ENCODE measurements at regions not wholly inside any gene's neighbourhood (a gene's known extent, or its start where the extent isn't known, plus 50 kb on each side); places are given as distances from the start of the nearest gene placed in this dataset.

- TF ChIP-seq, protein P1, sequence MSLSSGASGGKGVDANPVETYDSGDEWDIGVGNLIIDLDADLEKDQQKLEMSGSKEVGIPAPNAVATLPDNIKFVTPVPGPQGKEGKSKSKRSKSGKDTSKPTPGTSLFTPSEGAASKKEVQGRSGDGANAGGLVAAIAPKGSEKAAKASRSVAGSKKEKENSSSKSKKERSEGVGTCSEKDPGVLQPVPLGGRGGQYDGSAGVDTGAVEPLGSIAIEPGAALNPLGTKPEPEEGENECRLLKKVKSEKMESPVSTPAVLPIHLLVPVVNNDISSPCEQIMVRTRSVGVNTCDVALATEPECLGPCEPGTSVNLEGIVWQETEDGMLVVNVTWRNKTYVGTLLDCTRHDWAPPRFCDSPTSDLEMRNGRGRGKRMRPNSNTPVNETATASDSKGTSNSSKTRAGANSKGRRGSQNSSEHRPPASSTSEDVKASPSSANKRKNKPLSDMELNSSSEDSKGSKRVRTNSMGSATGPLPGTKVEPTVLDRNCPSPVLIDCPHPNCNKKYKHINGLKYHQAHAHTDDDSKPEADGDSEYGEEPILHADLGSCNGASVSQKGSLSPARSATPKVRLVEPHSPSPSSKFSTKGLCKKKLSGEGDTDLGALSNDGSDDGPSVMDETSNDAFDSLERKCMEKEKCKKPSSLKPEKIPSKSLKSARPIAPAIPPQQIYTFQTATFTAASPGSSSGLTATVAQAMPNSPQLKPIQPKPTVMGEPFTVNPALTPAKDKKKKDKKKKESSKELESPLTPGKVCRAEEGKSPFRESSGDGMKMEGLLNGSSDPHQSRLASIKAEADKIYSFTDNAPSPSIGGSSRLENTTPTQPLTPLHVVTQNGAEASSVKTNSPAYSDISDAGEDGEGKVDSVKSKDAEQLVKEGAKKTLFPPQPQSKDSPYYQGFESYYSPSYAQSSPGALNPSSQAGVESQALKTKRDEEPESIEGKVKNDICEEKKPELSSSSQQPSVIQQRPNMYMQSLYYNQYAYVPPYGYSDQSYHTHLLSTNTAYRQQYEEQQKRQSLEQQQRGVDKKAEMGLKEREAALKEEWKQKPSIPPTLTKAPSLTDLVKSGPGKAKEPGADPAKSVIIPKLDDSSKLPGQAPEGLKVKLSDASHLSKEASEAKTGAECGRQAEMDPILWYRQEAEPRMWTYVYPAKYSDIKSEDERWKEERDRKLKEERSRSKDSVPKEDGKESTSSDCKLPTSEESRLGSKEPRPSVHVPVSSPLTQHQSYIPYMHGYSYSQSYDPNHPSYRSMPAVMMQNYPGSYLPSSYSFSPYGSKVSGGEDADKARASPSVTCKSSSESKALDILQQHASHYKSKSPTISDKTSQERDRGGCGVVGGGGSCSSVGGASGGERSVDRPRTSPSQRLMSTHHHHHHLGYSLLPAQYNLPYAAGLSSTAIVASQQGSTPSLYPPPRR (CRISPR knock-in tag; IDR thresholded peaks at IDR 0.05; ENCODE audit: borderline replicate concordance), result no peak
- TF ChIP-seq, protein P2, sequence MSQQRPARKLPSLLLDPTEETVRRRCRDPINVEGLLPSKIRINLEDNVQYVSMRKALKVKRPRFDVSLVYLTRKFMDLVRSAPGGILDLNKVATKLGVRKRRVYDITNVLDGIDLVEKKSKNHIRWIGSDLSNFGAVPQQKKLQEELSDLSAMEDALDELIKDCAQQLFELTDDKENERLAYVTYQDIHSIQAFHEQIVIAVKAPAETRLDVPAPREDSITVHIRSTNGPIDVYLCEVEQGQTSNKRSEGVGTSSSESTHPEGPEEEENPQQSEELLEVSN (IDR thresholded peaks at IDR 0.05; ENCODE audit: borderline replicate concordance in 1 of 2, extremely low read depth in 1 of 2, insufficient read depth in 1 of 2, insufficient read length in 1 of 2, low read depth in 1 of 2, low read length in 1 of 2, poor library complexity in 1 of 2, severe bottlenecking in 1 of 2), result no peak
- TF ChIP-seq LARP7 (IDR thresholded peaks at IDR 0.05) (no peak), MCM5 (IDR thresholded peaks at IDR 0.05; ENCODE audit: low read depth) (no peak), CBFA2T3 (IDR thresholded peaks at IDR 0.05) (no peak), KLF16 (IDR thresholded peaks at IDR 0.05) (no peak), ZHX1 (conservative IDR thresholded peaks at IDR 0.05; ENCODE audit: low read length) (no peak), NFE2L1 (tag; IDR thresholded peaks at IDR 0.05; ENCODE audit: borderline replicate concordance, low read depth) (no peak), NFYB (IDR thresholded peaks at IDR 0.05; ENCODE audit: extremely low read depth, insufficient read length) (no peak), ZFX (CRISPR knock-in tag; IDR thresholded peaks at IDR 0.05) (no peak)
- TF ChIP-seq, protein P3, sequence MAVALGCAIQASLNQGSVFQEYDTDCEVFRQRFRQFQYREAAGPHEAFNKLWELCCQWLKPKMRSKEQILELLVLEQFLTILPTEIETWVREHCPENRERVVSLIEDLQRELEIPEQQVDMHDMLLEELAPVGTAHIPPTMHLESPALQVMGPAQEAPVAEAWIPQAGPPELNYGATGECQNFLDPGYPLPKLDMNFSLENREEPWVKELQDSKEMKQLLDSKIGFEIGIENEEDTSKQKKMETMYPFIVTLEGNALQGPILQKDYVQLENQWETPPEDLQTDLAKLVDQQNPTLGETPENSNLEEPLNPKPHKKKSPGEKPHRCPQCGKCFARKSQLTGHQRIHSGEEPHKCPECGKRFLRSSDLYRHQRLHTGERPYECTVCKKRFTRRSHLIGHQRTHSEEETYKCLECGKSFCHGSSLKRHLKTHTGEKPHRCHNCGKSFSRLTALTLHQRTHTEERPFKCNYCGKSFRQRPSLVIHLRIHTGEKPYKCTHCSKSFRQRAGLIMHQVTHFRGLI (CRISPR knock-in tag; IDR thresholded peaks at IDR 0.05), result no peak
Observed at GRCh38 chr4:141843136-141843535, 206.8 kb downstream of the IL15 start (continued).

Measured in K562 (cell line).